Stimulated activated CD4-positive, alpha-beta T cell treated with anti-CD3 and anti-CD28 coated beads, Interleukin-2, amount 100 ng/mL, for 4 hours (primary cell): ENCODE measurements at regions not wholly inside any gene's neighbourhood (a gene's known extent, or its start where the extent isn't known, plus 50 kb on each side); places are given as distances from the start of the nearest gene placed in this dataset.
"Not testable (repeated sequence)": the region's sequence is repeated elsewhere in the genome, so short reads cannot be mapped to it uniquely, and the experiment has no call there.

ENCODE experiments used
- DNase-seq: peaks from one replicate; pipeline ENCODE4 v3.0.0-alpha.2; 2020; ENCODE audit warnings: low read depth

- no peak for DNase-seq
Measured at GRCh38 chr1:112818990-112819689, 104.0 kb upstream of the PPM1J start.

DNA sequence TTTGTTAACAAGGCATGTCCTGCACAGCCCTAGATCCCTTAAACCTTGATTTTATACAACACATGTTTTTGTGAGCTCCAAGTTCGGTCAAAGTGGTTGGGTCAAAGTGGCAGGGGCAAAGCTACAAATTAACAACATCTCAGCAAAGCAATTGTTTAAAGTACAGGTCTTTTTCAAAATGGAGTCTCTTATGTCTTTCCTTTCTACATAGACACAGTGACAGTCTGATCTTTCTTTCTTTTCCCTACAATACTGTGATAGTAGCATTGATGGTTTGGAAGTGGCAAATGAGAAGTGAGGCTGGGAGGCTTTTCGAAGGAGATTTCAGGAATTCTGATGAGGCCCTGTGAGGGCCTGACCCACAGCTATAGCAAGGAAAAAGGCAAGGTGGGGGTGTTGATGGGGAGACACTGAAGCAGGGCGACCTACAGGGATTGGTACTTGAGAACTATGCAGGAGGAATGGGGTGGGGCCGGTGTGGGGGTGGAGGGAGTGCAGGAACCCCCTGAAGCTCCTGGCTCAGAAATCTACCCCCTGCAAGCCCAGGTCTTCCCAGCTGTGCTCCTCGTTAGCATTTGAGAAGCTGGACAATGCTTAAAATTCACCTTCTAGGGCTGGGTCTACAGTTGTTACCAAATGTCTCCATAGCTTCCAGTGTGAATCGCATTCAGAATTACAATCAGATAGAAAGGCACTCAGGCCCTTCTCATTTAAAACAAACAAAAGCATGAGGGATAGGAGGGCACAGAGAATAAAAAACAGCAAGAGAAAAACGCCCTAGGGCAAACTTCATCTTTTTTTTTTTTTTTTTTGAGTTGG, 102.6 kb upstream of the PPM1J start:
- no peak for DNase-seq

DNA sequence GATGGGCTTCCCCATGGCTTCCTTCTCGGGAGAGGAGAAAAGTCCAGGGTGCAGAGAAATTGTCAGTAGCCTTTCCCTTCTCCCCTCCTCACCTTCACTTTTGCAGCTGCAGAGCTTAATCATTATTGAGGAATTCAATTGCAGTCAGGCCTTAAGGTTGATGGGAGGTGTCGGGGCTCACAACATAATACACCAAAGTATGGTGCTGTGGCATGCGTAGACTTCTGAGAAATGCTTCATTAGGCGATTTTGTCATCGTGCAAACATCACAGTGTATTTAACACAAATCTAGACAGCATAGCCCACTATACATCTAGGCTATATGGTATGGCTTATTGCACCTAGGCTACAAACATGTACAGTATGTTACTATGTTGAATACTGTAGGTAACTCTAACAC, 100.2 kb upstream of the PPM1J start:
- no peak for DNase-seq

DNA sequence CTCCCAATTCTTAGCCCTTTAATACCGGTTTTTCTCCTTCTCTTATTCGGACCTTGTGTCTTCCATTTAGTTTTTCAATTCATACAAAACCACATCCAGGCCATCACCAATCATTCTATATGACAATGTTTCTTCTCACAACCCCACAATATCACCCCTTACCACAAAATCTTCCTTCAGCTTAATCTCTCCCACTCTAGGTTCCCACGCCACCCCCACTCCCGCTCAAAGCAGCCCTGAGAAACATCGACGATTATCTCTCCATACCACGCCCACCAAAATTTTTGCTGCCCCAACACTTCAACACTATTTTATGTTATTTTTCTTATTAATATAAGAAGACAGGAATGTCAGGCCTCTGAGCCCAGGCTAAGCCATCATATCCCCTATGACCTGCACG, 99.5 kb upstream of the PPM1J start:
- not testable (repeated sequence) for DNase-seq

GRCh38 chr1:112808861-112809684, 93.9 kb upstream of the PPM1J start:
- peak; percentile 34 for DNase-seq

DNA sequence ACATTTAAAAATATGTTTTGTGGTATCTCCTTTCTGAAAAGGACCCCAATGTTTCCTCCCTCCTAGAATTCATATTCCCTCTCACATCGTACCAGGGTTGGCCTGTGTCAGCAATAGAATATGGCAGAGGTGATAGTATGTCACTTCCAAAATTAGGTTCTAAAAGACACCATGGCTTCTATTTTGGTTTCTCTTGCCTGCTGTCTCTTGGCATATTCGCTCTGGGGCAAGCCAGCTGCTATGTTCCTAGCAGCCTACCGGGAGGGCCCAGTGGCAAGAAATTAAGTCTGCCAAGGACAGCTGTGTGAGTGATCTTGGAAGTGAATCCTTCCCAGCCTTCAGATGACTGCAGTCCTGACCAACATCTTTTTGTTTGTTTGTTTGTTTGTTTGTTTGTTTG, 92.9 kb upstream of the PPM1J start:
- no peak for DNase-seq

DNA sequence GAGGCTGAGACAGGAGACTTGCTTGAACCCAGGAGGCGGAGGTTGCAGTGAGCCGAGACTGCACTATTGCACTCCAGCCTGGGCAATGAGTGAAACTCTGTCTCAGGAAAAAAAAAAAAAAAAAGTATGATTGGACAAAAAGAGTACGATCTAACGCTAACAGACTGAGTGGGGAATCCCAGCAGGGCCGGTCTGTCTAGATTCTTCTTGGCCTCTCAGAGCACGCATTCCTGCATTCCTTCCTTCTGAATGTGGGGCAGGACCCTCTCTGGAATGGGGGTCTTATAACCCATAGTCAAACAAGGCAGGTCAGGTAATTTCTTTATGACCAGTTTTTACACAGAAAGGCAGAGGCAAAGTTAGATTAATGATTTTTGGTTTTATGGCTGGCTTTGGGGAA, 92.0 kb upstream of the PPM1J start:
- no peak for DNase-seq

DNA sequence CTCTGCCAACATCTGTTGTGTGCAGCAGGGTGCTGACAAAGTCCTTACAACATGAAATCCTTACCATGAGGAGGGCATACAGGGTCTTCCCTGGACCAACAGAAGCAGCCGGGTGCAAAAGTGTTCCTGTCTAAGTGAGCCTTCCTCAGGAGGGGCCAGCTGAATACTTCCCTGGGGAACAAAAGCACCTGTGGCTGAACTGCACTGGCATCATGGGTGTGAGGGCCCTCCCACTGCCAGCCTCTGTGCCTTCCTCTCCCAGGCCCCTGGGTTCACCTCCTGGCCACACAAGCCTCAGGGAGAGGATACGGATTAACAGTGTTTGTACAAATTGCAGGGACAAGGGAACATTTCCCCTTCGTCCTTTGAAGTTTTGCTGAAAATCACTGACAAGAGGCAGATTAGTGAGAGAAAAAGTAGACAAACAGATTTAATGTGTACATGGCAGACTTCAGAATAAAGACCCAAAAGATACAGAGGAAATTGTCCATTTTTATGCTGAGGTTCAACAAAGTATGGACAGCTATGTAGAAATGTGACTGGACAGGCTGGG, 91.0 kb upstream of the PPM1J start:
- DNase-seq, result no peak

DNA sequence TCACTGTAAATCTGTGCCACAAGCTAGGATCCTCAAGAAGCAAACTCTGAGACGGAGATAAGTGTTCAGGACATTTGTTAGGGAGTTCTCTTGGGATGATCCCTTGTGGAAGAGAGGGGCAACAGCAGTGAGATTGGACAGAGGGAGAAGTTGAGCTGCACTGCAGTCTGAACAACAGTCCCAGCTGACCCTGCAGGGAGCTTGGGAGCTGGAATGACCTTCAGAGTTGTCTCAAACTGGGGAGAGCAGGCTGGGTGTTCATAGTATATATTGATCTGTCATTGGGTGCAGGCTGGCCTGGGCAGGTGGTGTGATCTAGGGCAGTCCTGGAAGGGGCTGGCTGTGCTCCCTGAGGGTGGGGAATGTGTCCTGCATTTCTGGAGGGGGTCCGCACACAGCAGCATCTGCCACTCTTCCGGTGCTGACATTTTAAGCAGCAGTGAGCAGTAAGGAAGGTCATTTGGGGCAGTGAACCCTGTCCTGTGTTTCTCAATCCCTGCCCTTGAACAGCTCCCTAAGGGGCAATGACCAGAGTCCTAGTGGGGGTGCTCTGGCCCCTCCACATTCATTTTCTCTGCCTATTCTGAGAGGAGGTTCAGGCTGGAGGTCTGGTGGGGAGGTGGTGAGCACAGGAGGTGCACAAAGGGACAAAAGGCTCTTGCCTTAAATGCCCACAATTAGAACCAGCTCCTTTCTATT, 90.2 kb upstream of the PPM1J start:
- DNase-seq, result no peak

- DNase-seq, result peak; percentile 15
Measured at GRCh38 chr1:112803906-112804762, 89.0 kb upstream of the PPM1J start.

DNA sequence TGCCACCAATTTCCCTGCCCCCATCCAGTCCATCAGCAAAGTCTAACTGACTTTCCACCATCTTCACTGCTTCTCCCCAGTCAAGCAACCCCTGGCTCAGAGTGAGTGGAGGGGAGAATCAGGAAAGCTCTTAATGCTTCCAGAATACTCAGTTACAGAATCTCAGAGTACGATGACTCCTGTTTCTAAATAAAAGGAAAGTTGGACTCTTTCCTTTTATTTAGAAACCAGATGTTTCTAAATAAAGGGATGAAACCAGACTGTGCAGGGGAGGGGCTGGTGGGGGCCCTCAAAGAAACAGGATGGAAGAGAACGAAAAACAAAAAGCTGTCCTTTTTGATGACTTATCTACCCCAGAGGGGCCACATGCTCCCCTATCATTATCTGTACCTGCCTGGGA, 85.2 kb upstream of the PPM1J start:
- no peak for DNase-seq

DNA sequence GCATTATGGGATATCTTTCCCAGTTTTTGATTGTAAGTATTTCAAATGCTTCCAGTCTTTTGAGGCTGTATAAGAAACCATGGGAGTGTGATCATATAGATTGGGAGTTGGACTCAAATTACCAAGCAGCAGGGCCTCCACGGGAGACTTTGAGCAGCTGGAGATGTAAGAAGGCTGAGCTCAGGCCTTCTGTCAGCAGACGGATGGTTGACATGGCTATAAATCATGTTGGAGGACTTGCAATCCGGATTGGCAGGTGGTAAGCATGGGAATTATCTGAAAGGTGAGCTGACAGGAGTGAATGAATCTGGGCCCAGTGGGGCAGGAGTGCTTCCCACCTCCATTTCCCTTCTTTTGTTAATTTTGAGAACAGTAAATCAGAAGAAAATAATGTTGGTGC, 83.2 kb upstream of the PPM1J start:
- no peak for DNase-seq

- no peak for DNase-seq
Measured at GRCh38 chr1:112797224-112797623, 82.1 kb upstream of the PPM1J start.

DNA sequence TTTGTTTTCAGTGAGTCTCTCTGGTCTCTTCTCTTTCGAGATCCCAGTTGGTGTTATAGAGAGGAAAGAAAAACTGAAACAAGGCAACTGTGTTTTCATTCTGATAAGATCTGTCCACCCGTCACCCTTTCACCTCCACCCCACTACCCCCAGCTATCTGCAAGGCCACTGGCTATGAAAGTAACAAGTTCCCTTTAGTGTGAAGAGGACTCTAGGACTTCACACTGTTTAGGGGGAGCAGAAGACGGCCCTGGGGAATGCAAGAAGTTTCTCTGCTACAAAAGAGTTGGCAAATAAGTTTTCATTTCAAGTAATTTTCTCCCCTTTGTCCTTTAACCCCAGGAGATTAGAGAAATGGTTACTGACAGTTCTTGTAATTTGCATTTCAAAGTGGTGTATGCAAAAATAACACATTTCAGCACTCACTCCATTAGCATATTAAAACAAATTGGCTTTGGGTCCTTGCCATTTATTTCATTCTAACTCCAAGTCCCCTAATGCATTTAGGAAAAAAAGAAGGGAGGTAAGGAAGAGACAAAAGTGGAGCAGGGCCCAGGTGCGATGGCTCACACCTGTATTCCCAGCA, 79.6 kb upstream of the PPM1J start:
- no peak for DNase-seq

GRCh38 chr1:112793631-112794565, 78.8 kb upstream of the PPM1J start:
- no peak for DNase-seq

DNA sequence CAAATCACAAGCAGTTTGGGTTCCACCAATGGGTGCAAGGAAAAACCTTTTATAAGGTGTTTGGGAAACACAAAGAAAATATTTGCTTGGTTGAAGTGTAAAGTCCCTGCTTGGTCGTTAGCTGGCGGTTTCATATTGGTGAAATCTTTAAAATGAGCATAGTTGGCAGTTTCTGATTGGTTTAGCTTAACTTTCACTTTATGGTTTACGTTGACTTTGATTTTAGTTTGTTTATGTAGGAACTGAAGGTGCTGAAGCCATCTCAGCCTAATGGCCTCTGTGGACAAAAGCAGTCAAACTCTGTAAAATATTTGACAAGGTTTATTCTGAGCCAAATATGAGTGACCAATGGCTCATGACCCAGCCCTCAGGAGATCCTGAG, 76.6 kb upstream of the PPM1J start:
- no peak for DNase-seq

GRCh38 chr1:112790920-112791722, 76.0 kb upstream of the PPM1J start:
- DNase-seq, result no peak

- DNase-seq, result no peak
Measured at GRCh38 chr1:112788561-112788960, 73.4 kb upstream of the PPM1J start.

GRCh38 chr1:112788054-112788453, 72.9 kb upstream of the PPM1J start:
- DNase-seq, result no peak
